GM12878 (cell line): ENCODE measurements at regions not wholly inside any gene's neighbourhood (a gene's known extent, or its start where the extent isn't known, plus 50 kb on each side); places are given as distances from the start of the nearest gene placed in this dataset.

ENCODE experiments used
- ATAC-seq: fragments of 200-7000 bp; cut with Tn5 transposase; 3 replicates; pipeline ENCODE4 v1.9.1; 2020; ENCODE audit warnings: mild to moderate bottlenecking, moderate library complexity
- BruUV-seq: library from RNA; stranded (reverse); fragments of 400-500 nt; replicated peaks from 2 replicates; lab custom pipeline; 2021; lab: Mats Ljungman, UMichigan
- CTCF ChIA-PET: fragments of 300-600 bp; sonication (Branson Sonifier 250); formaldehyde crosslinking; extraction: SDS; loops from one replicate; lab custom pipeline; 2021; ENCODE audit warnings: inconsistent platforms; lab: Yijun Ruan, JAX
- POLR2A ChIA-PET: fragments of 350-600 bp; formaldehyde crosslinking; extraction: SDS; loops from one replicate; lab custom pipeline; 2021; ENCODE audit warnings: inconsistent platforms; lab: Charles Lee
- RAD21 ChIA-PET: fragments of 300-600 bp; sonication (Branson Sonifier 250); formaldehyde crosslinking; loops from one replicate; lab custom pipeline; 2023; ENCODE audit warnings: antibody characterized with exemption; ENCODE audit not compliant: unreplicated experiment; lab: Charles Lee
- SMC1A ChIA-PET: fragments of 300-600 bp; sonication (Branson Sonifier 250); formaldehyde crosslinking; loops from one replicate; lab custom pipeline; 2023; ENCODE audit not compliant: unreplicated experiment, uncharacterized antibody; lab: Charles Lee
- DNase-seq: peaks from one replicate; pipeline ENCODE4 v3.0.0-alpha.2; 2011; ENCODE audit warnings: low read depth, low spot score
- FAIRE-seq: peaks from 3 replicates; lab custom pipeline; 2011; peaks lifted over from hg19 to GRCh38; lab: Jason Lieb, UNC
- H2AFZ ChIP-seq: 2 replicates; pipeline ENCODE4 v1.6.0; 2011; ENCODE audit warnings: low read depth, low read length, control low read depth; ENCODE audit not compliant: control insufficient read depth
- H3K27ac ChIP-seq: 2 replicates; pipeline ENCODE4 v1.5.1; 2011; ENCODE audit warnings: control low read depth; ENCODE audit not compliant: control insufficient read depth, insufficient read depth
- H3K27me3 ChIP-seq, 2 experiments: replicated peaks in 1 of 2; 2 replicates each; pipeline versions ENCODE4 v1.6.0 to v1.6.1; 2011; ENCODE audit warnings: low read length in 1 of 2; ENCODE audit not compliant: control insufficient read depth in 2 of 2, insufficient read depth in 2 of 2
- H3K36me3 ChIP-seq, 2 experiments: 2 replicates each; pipeline ENCODE4 v1.5.1; 2011; ENCODE audit warnings: low read length in 1 of 2; ENCODE audit not compliant: control insufficient read depth in 2 of 2, insufficient read depth in 2 of 2
- H3K4me1 ChIP-seq: 2 replicates; pipeline ENCODE4 v1.6.1; 2011; ENCODE audit warnings: mild to moderate bottlenecking, low read length, moderate library complexity, mixed read lengths; ENCODE audit not compliant: control insufficient read depth, insufficient read depth
- H3K4me2 ChIP-seq: 2 replicates; pipeline ENCODE4 v1.6.0; 2011; ENCODE audit warnings: control low read depth; ENCODE audit not compliant: control insufficient read depth, insufficient read depth
- H3K4me3 ChIP-seq: fragments of 200-600 bp; sonication (generic); 2 replicates; pipeline ENCODE4 v1.5.1; 2016
- H3K79me2 ChIP-seq: 2 replicates; pipeline ENCODE4 v1.6.0; 2011; ENCODE audit warnings: low read length; ENCODE audit not compliant: control insufficient read depth, insufficient read depth
- H3K9ac ChIP-seq: 2 replicates; pipeline ENCODE4 v1.8.0; 2011; ENCODE audit warnings: low read length, control low read depth, mixed read lengths; ENCODE audit not compliant: control insufficient read depth, insufficient read depth
- H3K9me3 ChIP-seq: replicated peaks from 3 replicates; pipeline ENCODE4 v1.5.1; 2011; ENCODE audit warnings: mild to moderate bottlenecking, low read length; ENCODE audit not compliant: control insufficient read depth, insufficient read depth
- H4K20me1 ChIP-seq: 2 replicates; pipeline ENCODE4 v1.6.0; 2011; ENCODE audit not compliant: control insufficient read depth, insufficient read depth
- BHLHE40 ChIP-seq, 2 experiments: fragments of 450-650 bp in 1 of 2; IDR thresholded peaks; 2 replicates each; pipeline ENCODE4 v1.6.1; 2011 to 2017; ENCODE audit warnings: low read depth in 2 of 2, borderline replicate concordance in 1 of 2, improper control_type of control experiment in 1 of 2, low read length in 1 of 2, mild to moderate bottlenecking in 1 of 2
- CEBPB ChIP-seq, 2 experiments: fragments of 150-350 bp in 1 of 2; IDR thresholded peaks; 2 replicates each; pipeline ENCODE4 v1.6.1; 2012 to 2014; ENCODE audit warnings: low read depth in 2 of 2, low read length in 2 of 2, borderline replicate concordance in 1 of 2, inconsistent platforms in 1 of 2
- E4F1 ChIP-seq: fragments of 450-650 bp; IDR thresholded peaks from 2 replicates; pipeline ENCODE4 v1.6.1; 2018; ENCODE audit warnings: borderline replicate concordance, mild to moderate bottlenecking; ENCODE audit not compliant: partially characterized antibody
- EGR1 ChIP-seq, 2 experiments: IDR thresholded peaks; 1 replicate in 1 of 2; 2 replicates in 1 of 2; pipeline ENCODE4 v1.6.1; 2011 to 2012; ENCODE audit warnings: low read depth in 2 of 2, low read length in 2 of 2, borderline replicate concordance in 1 of 2, mild to moderate bottlenecking in 1 of 2, moderate library complexity in 1 of 2
- FOS ChIP-seq: IDR thresholded peaks from 3 replicates; pipeline ENCODE4 v1.6.1; 2011; ENCODE audit warnings: borderline replicate concordance; ENCODE audit not compliant: insufficient read length; ENCODE audit errors: extremely low read depth
- HDAC6 ChIP-seq: fragments of 200-600 bp; sonication (generic); IDR thresholded peaks from one replicate; pipeline ENCODE4 v1.8.0; 2017; ENCODE audit warnings: antibody characterized with exemption; ENCODE audit not compliant: unreplicated experiment
- HDGF ChIP-seq: fragments of 450-650 bp; IDR thresholded peaks from 2 replicates; pipeline ENCODE4 v1.6.1; 2016; ENCODE audit warnings: antibody characterized with exemption
- MXI1 ChIP-seq: fragments of 150-350 bp; IDR thresholded peaks from 2 replicates; pipeline ENCODE4 v1.6.1; 2011; ENCODE audit warnings: low read depth, mild to moderate bottlenecking, inconsistent platforms, low read length, improper control_type of control experiment
- STAT1 ChIP-seq: fragments of 450-650 bp; conservative IDR thresholded peaks from 2 replicates; pipeline ENCODE4 v1.6.1; 2014; ENCODE audit warnings: antibody characterized with exemption, mild to moderate bottlenecking
- TARDBP ChIP-seq: IDR thresholded peaks from 2 replicates; pipeline ENCODE4 v1.6.1; 2016; ENCODE audit warnings: borderline replicate concordance
- TCF3 ChIP-seq: IDR thresholded peaks from 2 replicates; pipeline ENCODE4 v1.6.1; 2012; ENCODE audit warnings: low read depth, mild to moderate bottlenecking, low read length, borderline replicate concordance; ENCODE audit not compliant: insufficient read depth
- USF1 ChIP-seq: IDR thresholded peaks from 2 replicates; pipeline ENCODE4 v1.6.1; 2011; ENCODE audit warnings: borderline replicate concordance, low read depth, mild to moderate bottlenecking, moderate library complexity, mixed read lengths, low read length; ENCODE audit not compliant: insufficient read depth; ENCODE audit errors: extremely low read length
- WRNIP1 ChIP-seq: IDR thresholded peaks from 2 replicates; pipeline ENCODE4 v1.6.1; 2011; ENCODE audit warnings: low read depth, low read length, improper control_type of control experiment, borderline replicate concordance
- ZNF274 ChIP-seq: IDR thresholded peaks from one replicate; pipeline ENCODE4 v1.8.0; 2011; ENCODE audit not compliant: insufficient read length, insufficient read depth
- ZNF384 ChIP-seq: IDR thresholded peaks from 2 replicates; pipeline ENCODE4 v1.6.1; 2012; ENCODE audit warnings: low read depth, mild to moderate bottlenecking, low read length, improper control_type of control experiment, borderline replicate concordance
- WGBS: methylation state at CpG from one replicate; pipeline ENCODE4 v1.1.6; 2016; ENCODE audit warnings: low lambda C conversion rate; ENCODE audit not compliant: insufficient replicate concordance, insufficient coverage; ENCODE audit errors: missing lambda C conversion rate; 5-methylcytosine and 5-hydroxymethylcytosine counted together
- in situ Hi-C: fragments of 300-500 bp; cut with MboI; formaldehyde crosslinking; loops from 9 replicates; pipeline ENCODE4 v1.14.3; 2018; ENCODE audit warnings: mixed read lengths
- intact Hi-C: fragments of 100-400 bp; cut with micrococcal nuclease; formaldehyde crosslinking; loops from one replicate; pipeline ENCODE4 v1.14.2; 2022; ENCODE audit not compliant: unreplicated experiment

GRCh38 chr11:116537121-116537520, 235.7 kb downstream of the BUD13 start:
- ChIA-PET RAD21 (no interaction called here), SMC1A (no interaction called here), POLR2A (no interaction called here), CTCF (no interaction called here)
- no peak overlapping the region for H3K27ac ChIP-seq
- BruUV-seq: no TSS peak
- H3K36me3 ChIP-seq: no peaks in the 10 kb centered on the region
- peaks cover 11 to 17% of the 10 kb centered on the region in 2 experiments for H3K27me3 ChIP-seq
- H3K4me1 ChIP-seq: no peaks in the 10 kb centered on the region
- no peaks in the 10 kb centered on the region for H3K79me2 ChIP-seq
- H3K9ac ChIP-seq: no peak overlapping the region
- 24% methylated on average over 10 of the region's 10 CpGs for WGBS
- intact Hi-C loops (no loop called here), in situ Hi-C loops (no loop called here)
- H3K9me3 ChIP-seq: no peaks in the 10 kb centered on the region
- no peak overlapping the region for H2AFZ ChIP-seq
- TF ChIP-seq BHLHE40 (IDR thresholded peaks at IDR 0.05; ENCODE audit: borderline replicate concordance in 1 of 2, low read depth in 2 of 2, low read length in 1 of 2): no peak
- no peak for TF ChIP-seq HDAC6
- TF ChIP-seq USF1: no peak
- TF ChIP-seq TARDBP: no peak
- no peak for TF ChIP-seq ZNF274
- no peak for TF ChIP-seq EGR1 (IDR thresholded peaks at IDR 0.05; ENCODE audit: borderline replicate concordance in 1 of 2, low read depth in 2 of 2, low read length in 2 of 2)
- no peak for ATAC-seq
- H3K4me2 ChIP-seq: no peak overlapping the region
- no peak overlapping the region for H3K4me3 ChIP-seq
- no peaks in the 10 kb centered on the region for H4K20me1 ChIP-seq
- no peak for DNase-seq
- no peak for FAIRE-seq

- FAIRE-seq: no peak
- no peak for TF ChIP-seq TCF3
- TF ChIP-seq CEBPB (IDR thresholded peaks at IDR 0.05; ENCODE audit: borderline replicate concordance in 1 of 2, low read depth in 2 of 2, low read length in 2 of 2): no peak
- no peak for TF ChIP-seq ZNF384
- TF ChIP-seq WRNIP1: no peak
- no peak for TF ChIP-seq STAT1
- TF ChIP-seq E4F1: no peak
- no peak for TF ChIP-seq FOS
- no peak for TF ChIP-seq MXI1
- no peak for TF ChIP-seq HDGF
- no peak for TF ChIP-seq BHLHE40 (IDR thresholded peaks at IDR 0.05; ENCODE audit: borderline replicate concordance in 1 of 2, low read depth in 2 of 2, low read length in 1 of 2)
Measured at GRCh38 chr11:116536416-116536815, 236.4 kb downstream of the BUD13 start.

More at GRCh38 chr11:116536416-116536815, 236.4 kb downstream of the BUD13 start:
- BruUV-seq: no TSS peak
- ChIA-PET POLR2A (no interaction called here), SMC1A (no interaction called here), CTCF (no interaction called here), RAD21 (no interaction called here)
- DNase-seq (no peak), ATAC-seq (no peak)
- Histone ChIP-seq H3K4me1 (no peaks in the 10 kb centered on the region), H3K4me2 (no peak overlapping the region), H3K9me3 (no peaks in the 10 kb centered on the region), H3K36me3 (no peaks in the 10 kb centered on the region), H3K4me3 (no peak overlapping the region), H3K79me2 (no peaks in the 10 kb centered on the region), H3K27ac (no peak overlapping the region), H4K20me1 (no peaks in the 10 kb centered on the region), H2AFZ (no peak overlapping the region), H3K9ac (no peak overlapping the region), H3K27me3 (peaks cover 11 to 17% of the 10 kb centered on the region in 2 experiments)
- 38% methylated on average over 3 of the region's 3 CpGs for WGBS
- in situ Hi-C loops: no loop called here
- intact Hi-C loops: no loop called here
